22Rv1 (cell line): ENCODE measurements at regions not wholly inside any gene's neighbourhood (a gene's known extent, or its start where the extent isn't known, plus 50 kb on each side); places are given as distances from the start of the nearest gene placed in this dataset.

Experiments used
- CTCF ChIP-seq: fragments of 450-650 bp; IDR thresholded peaks from 2 replicates; pipeline ENCODE4 v1.5.1; 2017; ENCODE audit warnings: mild to moderate bottlenecking
- ZFX ChIP-seq: fragments of 450-650 bp; IDR thresholded peaks from 2 replicates; pipeline ENCODE4 v1.6.1; 2017; ENCODE audit warnings: antibody characterized with exemption, borderline replicate concordance

DNA sequence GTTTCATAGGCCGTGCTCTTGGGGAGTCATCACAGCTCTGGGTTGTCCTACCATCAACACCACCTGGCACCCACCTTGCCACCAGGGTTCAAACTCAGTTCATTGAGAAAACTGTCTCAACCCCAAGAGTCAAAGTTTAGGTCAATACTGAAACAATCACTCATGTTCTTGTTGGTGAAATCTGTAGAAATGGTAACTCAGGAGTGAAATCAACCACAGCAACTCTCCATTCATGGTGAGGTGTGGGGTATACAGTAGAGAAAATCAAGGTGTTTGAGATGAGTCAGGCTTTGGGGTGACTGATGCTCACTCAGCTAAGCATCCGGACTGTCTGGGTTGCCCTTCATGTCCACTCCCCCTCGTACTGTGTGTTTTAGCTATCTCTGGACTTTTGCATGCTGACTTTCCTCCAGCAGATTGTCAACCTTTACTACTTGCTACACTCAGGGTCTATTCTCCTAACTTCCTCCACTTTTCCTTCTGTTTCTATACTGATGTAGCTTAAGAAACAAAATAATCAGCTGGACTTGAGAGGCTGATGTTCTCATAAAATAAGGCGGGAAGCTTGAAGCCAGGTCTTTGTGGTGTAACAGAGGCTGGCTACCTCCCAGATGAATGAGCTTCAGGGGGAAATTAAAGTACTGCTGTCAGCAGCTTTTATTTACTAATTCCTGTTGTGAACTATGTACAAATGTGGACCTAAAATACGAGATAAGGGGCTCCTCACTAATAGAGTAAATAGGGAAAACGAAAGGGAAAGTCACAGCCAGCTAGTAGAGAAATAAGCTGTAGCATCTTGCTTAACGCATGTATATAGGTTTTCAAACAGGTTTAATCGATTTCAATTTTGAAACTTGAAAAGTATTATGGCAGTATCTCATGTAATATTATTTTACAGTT, 173.6 kb upstream of the AKR1E2 start:
- TF ChIP-seq CTCF (no peak), ZFX (no peak)
